ENCODE measurements at regions not wholly inside any gene's neighbourhood (a gene's known extent, or its start where the extent isn't known, plus 50 kb on each side); places are given as distances from the start of the nearest gene placed in this dataset.
A peak's percentile ranks its signal among the peaks of the same experiment; 100 is the strongest.
"Not testable (repeated sequence)": the region's sequence is repeated elsewhere in the genome, so short reads cannot be mapped to it uniquely, and the experiment has no call there.

- Histone ChIP-seq H3K4me1 (ENCODE audit: control insufficient read depth, insufficient read depth, low read length, poor library complexity, severe bottlenecking) (peaks cover 4% of the 10 kb centered on the region), H3K27ac (ENCODE audit: low read depth, low read length, severe bottlenecking) (peak overlapping the region; percentile 91), H3K36me3 (ENCODE audit: control insufficient read depth, insufficient read depth, low read length) (peaks cover 11% of the 10 kb centered on the region), H3K9me3 (ENCODE audit: control insufficient read depth, low read length) (no peaks in the 10 kb centered on the region), H3K4me3 (ENCODE audit: extremely low read depth, insufficient read depth, low read length, poor library complexity, severe bottlenecking) (no peak overlapping the region)
- WGBS, 2 experiments (ENCODE audit: insufficient coverage in 2 of 2): 75 to 100% methylated on average over 1 to 2 of the region's 7 CpGs
Measured at GRCh38 chrX:63426519-63426918, 75.4 kb upstream of the SPIN4 start.

- H3K27ac ChIP-seq (ENCODE audit: low read depth, low read length, severe bottlenecking): no peak overlapping the region
- H3K36me3 ChIP-seq (ENCODE audit: control insufficient read depth, insufficient read depth, low read length): peaks cover 11% of the 10 kb centered on the region
- no peak overlapping the region for H3K4me3 ChIP-seq (ENCODE audit: extremely low read depth, insufficient read depth, low read length, poor library complexity, severe bottlenecking)
- H3K9me3 ChIP-seq (ENCODE audit: control insufficient read depth, low read length): no peaks in the 10 kb centered on the region
- peaks cover 4% of the 10 kb centered on the region for H3K4me1 ChIP-seq (ENCODE audit: control insufficient read depth, insufficient read depth, low read length, poor library complexity, severe bottlenecking)
Measured at GRCh38 chrX:63424063-63424462, 72.9 kb upstream of the SPIN4 start.

GRCh38 chrX:63421411-63421810 is 70.3 kb upstream of the SPIN4 start:
- no peaks in the 10 kb centered on the region for H3K36me3 ChIP-seq (ENCODE audit: control insufficient read depth, insufficient read depth, low read length)
- H3K4me3 ChIP-seq (ENCODE audit: extremely low read depth, insufficient read depth, low read length, poor library complexity, severe bottlenecking): no peak overlapping the region

GRCh38 chrX:63418211-63418610 is 67.1 kb upstream of the SPIN4 start:
- Histone ChIP-seq H3K4me3 (ENCODE audit: extremely low read depth, insufficient read depth, low read length, poor library complexity, severe bottlenecking) (no peak overlapping the region), H3K27ac (ENCODE audit: low read depth, low read length, severe bottlenecking) (no peak overlapping the region), H3K36me3 (ENCODE audit: control insufficient read depth, insufficient read depth, low read length) (no peaks in the 10 kb centered on the region), H3K4me1 (ENCODE audit: control insufficient read depth, insufficient read depth, low read length, poor library complexity, severe bottlenecking) (peaks cover 10% of the 10 kb centered on the region), H3K9me3 (ENCODE audit: control insufficient read depth, low read length) (no peaks in the 10 kb centered on the region)
- WGBS, 2 experiments (ENCODE audit: insufficient coverage in 2 of 2): 94% methylated on average over 2 of the region's 4 CpGs; no CpG with 5 or more reads in 1 of the 2 experiments

More at GRCh38 chrX:63421411-63421810, 70.3 kb upstream of the SPIN4 start:
- H3K9me3 ChIP-seq (ENCODE audit: control insufficient read depth, low read length): no peaks in the 10 kb centered on the region
- peaks cover 14% of the 10 kb centered on the region for H3K4me1 ChIP-seq (ENCODE audit: control insufficient read depth, insufficient read depth, low read length, poor library complexity, severe bottlenecking)
- H3K27ac ChIP-seq (ENCODE audit: low read depth, low read length, severe bottlenecking): no peak overlapping the region

GRCh38 chrX:63417649-63418048 is 66.5 kb upstream of the SPIN4 start:
- H3K27ac ChIP-seq (ENCODE audit: low read depth, low read length, severe bottlenecking): no peak overlapping the region
- no CpG with 5 or more reads among the region's 4 CpGs for WGBS, 2 experiments (ENCODE audit: insufficient coverage in 2 of 2)
- no peaks in the 10 kb centered on the region for H3K36me3 ChIP-seq (ENCODE audit: control insufficient read depth, insufficient read depth, low read length)
- H3K4me3 ChIP-seq (ENCODE audit: extremely low read depth, insufficient read depth, low read length, poor library complexity, severe bottlenecking): no peak overlapping the region
- H3K9me3 ChIP-seq (ENCODE audit: control insufficient read depth, low read length): no peaks in the 10 kb centered on the region
- H3K4me1 ChIP-seq (ENCODE audit: control insufficient read depth, insufficient read depth, low read length, poor library complexity, severe bottlenecking): peaks cover 10% of the 10 kb centered on the region

GRCh38 chrX:63409934-63410333 is 58.8 kb upstream of the SPIN4 start:
- 100% methylated on average over 2 of the region's 7 CpGs; no CpG with 5 or more reads in 1 of the 2 experiments for WGBS, 2 experiments (ENCODE audit: insufficient coverage in 2 of 2)
- not testable (repeated sequence) for H3K4me3 ChIP-seq (ENCODE audit: extremely low read depth, insufficient read depth, low read length, poor library complexity, severe bottlenecking); H3K9me3 ChIP-seq (ENCODE audit: control insufficient read depth, low read length); H3K36me3 ChIP-seq (ENCODE audit: control insufficient read depth, insufficient read depth, low read length); H3K4me1 ChIP-seq (ENCODE audit: control insufficient read depth, insufficient read depth, low read length, poor library complexity, severe bottlenecking); H3K27ac ChIP-seq (ENCODE audit: low read depth, low read length, severe bottlenecking)

- Histone ChIP-seq H3K4me3 (ENCODE audit: extremely low read depth, insufficient read depth, low read length, poor library complexity, severe bottlenecking) (no peak overlapping the region), H3K27ac (ENCODE audit: low read depth, low read length, severe bottlenecking) (no peak overlapping the region), H3K9me3 (ENCODE audit: control insufficient read depth, low read length) (no peaks in the 10 kb centered on the region), H3K4me1 (ENCODE audit: control insufficient read depth, insufficient read depth, low read length, poor library complexity, severe bottlenecking) (no peaks in the 10 kb centered on the region), H3K36me3 (ENCODE audit: control insufficient read depth, insufficient read depth, low read length) (no peaks in the 10 kb centered on the region)
- no CpG with 5 or more reads among the region's 1 CpG for WGBS, 2 experiments (ENCODE audit: insufficient coverage in 2 of 2)
Measured at GRCh38 chrX:63408050-63408449, 56.9 kb upstream of the SPIN4 start.

GRCh38 chrX:63404332-63404731 is 53.2 kb upstream of the SPIN4 start:
- no peaks in the 10 kb centered on the region for H3K9me3 ChIP-seq (ENCODE audit: control insufficient read depth, low read length)
- H3K4me1 ChIP-seq (ENCODE audit: control insufficient read depth, insufficient read depth, low read length, poor library complexity, severe bottlenecking): no peaks in the 10 kb centered on the region
- H3K36me3 ChIP-seq (ENCODE audit: control insufficient read depth, insufficient read depth, low read length): no peaks in the 10 kb centered on the region
- WGBS, 2 experiments (ENCODE audit: insufficient coverage in 2 of 2): 100% methylated on average over 1 of the region's 1 CpG; no CpG with 5 or more reads in 1 of the 2 experiments
- no peak overlapping the region for H3K4me3 ChIP-seq (ENCODE audit: extremely low read depth, insufficient read depth, low read length, poor library complexity, severe bottlenecking)
- H3K27ac ChIP-seq (ENCODE audit: low read depth, low read length, severe bottlenecking): no peak overlapping the region

GRCh38 chrX:63402106-63402505 is 51.0 kb upstream of the SPIN4 start:
- Histone ChIP-seq H3K4me3 (ENCODE audit: extremely low read depth, insufficient read depth, low read length, poor library complexity, severe bottlenecking) (no peak overlapping the region), H3K9me3 (ENCODE audit: control insufficient read depth, low read length) (no peaks in the 10 kb centered on the region), H3K4me1 (ENCODE audit: control insufficient read depth, insufficient read depth, low read length, poor library complexity, severe bottlenecking) (no peaks in the 10 kb centered on the region), H3K27ac (ENCODE audit: low read depth, low read length, severe bottlenecking) (no peak overlapping the region), H3K36me3 (ENCODE audit: control insufficient read depth, insufficient read depth, low read length) (no peaks in the 10 kb centered on the region)
- WGBS, 2 experiments (ENCODE audit: insufficient coverage in 2 of 2): no CpG with 5 or more reads among the region's 2 CpGs
